Neural cell (in vitro differentiated cells): ENCODE measurements at regions not wholly inside any gene's neighbourhood (a gene's known extent, or its start where the extent isn't known, plus 50 kb on each side); places are given as distances from the start of the nearest gene placed in this dataset.

Source experiments
- H2AFZ ChIP-seq: fragments of 200-600, 300-800 bp; sonication (generic), shearing (Covaris generic); 2 replicates; pipeline ENCODE4 v1.6.0; 2014; ENCODE audit warnings: low read depth, mild to moderate bottlenecking, antibody characterized with exemption, low read length, moderate library complexity
- H3F3A ChIP-seq: fragments of 200-600 bp; shearing (Covaris generic); 2 replicates; pipeline ENCODE4 v1.6.1; 2016; ENCODE audit warnings: mild to moderate bottlenecking, moderate library complexity, mixed read lengths, antibody characterized with exemption, low read length; ENCODE audit not compliant: insufficient read depth, poor library complexity, severe bottlenecking
- H3K27ac ChIP-seq: fragments of 200-600, 300-800 bp; sonication (generic), shearing (Covaris generic); 2 replicates; pipeline ENCODE4 v1.5.1; 2014; ENCODE audit warnings: mild to moderate bottlenecking, low read length, moderate library complexity
- H3K27me3 ChIP-seq: fragments of 300-800, 200-600 bp; sonication (generic), shearing (Covaris generic); 2 replicates; pipeline ENCODE4 v1.6.0; 2014; ENCODE audit warnings: mild to moderate bottlenecking, low read depth, low read length, moderate library complexity; ENCODE audit not compliant: insufficient read depth
- H3K36me3 ChIP-seq: fragments of 300-800, 200-600 bp; sonication (generic), shearing (Covaris generic); 2 replicates; pipeline ENCODE4 v1.5.1; 2014; ENCODE audit warnings: mild to moderate bottlenecking, antibody characterized with exemption, low read length, moderate library complexity; ENCODE audit not compliant: insufficient read depth
- H3K4me2 ChIP-seq: fragments of 300-800, 200-600 bp; sonication (generic), shearing (Covaris generic); 2 replicates; pipeline ENCODE4 v1.6.0; 2014; ENCODE audit warnings: mild to moderate bottlenecking, low read length
- H3K4me3 ChIP-seq: fragments of 300-800, 200-600 bp; sonication (generic), shearing (Covaris generic); 2 replicates; pipeline ENCODE4 v1.5.1; 2014; ENCODE audit warnings: mild to moderate bottlenecking, low read length, moderate library complexity
- H3K79me2 ChIP-seq: fragments of 200-600 bp; shearing (Covaris generic); replicated peaks from 2 replicates; pipeline ENCODE4 v1.6.0; 2014; ENCODE audit warnings: mild to moderate bottlenecking, low read length, moderate library complexity; ENCODE audit not compliant: insufficient read depth
- H3K9ac ChIP-seq: fragments of 300-800, 200-600 bp; sonication (generic), shearing (Covaris generic); 2 replicates; pipeline ENCODE4 v1.6.1; 2016; ENCODE audit warnings: mild to moderate bottlenecking, low read length, mixed read lengths
- H3K9me2 ChIP-seq: fragments of 200-600 bp; shearing (Covaris generic); 2 replicates; pipeline ENCODE4 v1.6.1; 2016; ENCODE audit warnings: mild to moderate bottlenecking, low read length, mixed read lengths; ENCODE audit not compliant: insufficient read depth
- H3K9me3 ChIP-seq: fragments of 200-600, 300-800 bp; sonication (generic), shearing (Covaris generic); 2 replicates; pipeline ENCODE4 v1.6.1; 2016; ENCODE audit warnings: mild to moderate bottlenecking, mixed run types, low read length, moderate library complexity, mixed read lengths
- H4K20me1 ChIP-seq: fragments of 200-600 bp; shearing (Covaris generic); 2 replicates; pipeline ENCODE4 v1.6.1; 2016; ENCODE audit warnings: mild to moderate bottlenecking, mixed run types; ENCODE audit not compliant: insufficient read depth
- EP300 ChIP-seq: fragments of 450-650 bp; conservative IDR thresholded peaks from 2 replicates; pipeline ENCODE4 v1.6.1; 2014; ENCODE audit warnings: antibody characterized with exemption, mild to moderate bottlenecking, moderate library complexity; ENCODE audit not compliant: poor library complexity, severe bottlenecking
- EZH2 ChIP-seq: fragments of 200-600, 300-800 bp; shearing (Covaris generic), sonication (generic); IDR thresholded peaks from 2 replicates; pipeline ENCODE4 v1.6.1; 2014; ENCODE audit warnings: antibody characterized with exemption, low read length, borderline replicate concordance, mild to moderate bottlenecking; ENCODE audit not compliant: insufficient read depth, poor library complexity, severe bottlenecking
- MXI1 ChIP-seq: fragments of 450-650 bp; conservative IDR thresholded peaks from 2 replicates; pipeline ENCODE4 v1.6.1; 2014; ENCODE audit warnings: antibody characterized with exemption, mild to moderate bottlenecking; ENCODE audit not compliant: poor library complexity, severe bottlenecking
- POLR2AphosphoS5 ChIP-seq: IDR thresholded peaks from 2 replicates; pipeline ENCODE4 v1.6.1; 2012
- RAD21 ChIP-seq: fragments of 450-650 bp; conservative IDR thresholded peaks from 2 replicates; pipeline ENCODE4 v1.6.1; 2014; ENCODE audit warnings: antibody characterized with exemption, mild to moderate bottlenecking, moderate library complexity
- SMC3 ChIP-seq: fragments of 450-650 bp; conservative IDR thresholded peaks from 2 replicates; pipeline ENCODE4 v1.6.1; 2014; ENCODE audit warnings: antibody characterized with exemption, mild to moderate bottlenecking, moderate library complexity; ENCODE audit not compliant: poor library complexity
- TAF1 ChIP-seq: IDR thresholded peaks from 2 replicates; pipeline ENCODE4 v1.6.1; 2012; ENCODE audit warnings: low read depth
- TF ChIP-seq, protein P1 (sequence below): IDR thresholded peaks from 2 replicates; pipeline ENCODE4 v1.6.1; 2012; ENCODE audit warnings: borderline replicate concordance
- TF ChIP-seq, protein P2 (sequence below): fragments of 450-650 bp; IDR thresholded peaks from 2 replicates; pipeline ENCODE4 v1.5.1; 2014; ENCODE audit warnings: antibody characterized with exemption, mild to moderate bottlenecking, moderate library complexity; ENCODE audit not compliant: poor library complexity, severe bottlenecking

DNA sequence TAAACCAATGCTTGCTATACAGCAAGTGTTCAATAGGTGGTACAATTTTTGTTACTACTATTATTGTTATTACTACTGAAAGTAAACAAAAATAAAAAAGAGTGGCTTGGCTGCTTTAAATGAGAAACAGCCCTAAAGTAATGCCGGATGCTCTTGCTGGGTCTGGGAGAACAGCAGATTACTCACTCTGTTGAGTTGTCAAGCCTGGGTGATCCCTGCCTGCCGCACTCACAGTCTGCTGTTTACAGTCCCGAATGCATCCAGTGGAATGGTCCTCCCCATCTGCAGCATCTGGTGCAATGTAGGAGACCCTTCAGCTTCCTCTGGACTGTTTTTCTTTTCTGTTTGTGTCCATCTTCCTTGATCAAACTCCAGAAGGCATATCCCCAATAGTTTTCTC is 102.7 kb upstream of the IVNS1ABP start:
- no peaks in the 10 kb centered on the region for H3K79me2 ChIP-seq
- H3K27me3 ChIP-seq, result no peaks in the 10 kb centered on the region
- no peak for TF ChIP-seq EP300
- no peak for TF ChIP-seq RAD21
- no peak for TF ChIP-seq MXI1
- TF ChIP-seq TAF1, result no peak
- no peak for TF ChIP-seq EZH2
- no peak for TF ChIP-seq POLR2AphosphoS5
- TF ChIP-seq, protein P1, sequence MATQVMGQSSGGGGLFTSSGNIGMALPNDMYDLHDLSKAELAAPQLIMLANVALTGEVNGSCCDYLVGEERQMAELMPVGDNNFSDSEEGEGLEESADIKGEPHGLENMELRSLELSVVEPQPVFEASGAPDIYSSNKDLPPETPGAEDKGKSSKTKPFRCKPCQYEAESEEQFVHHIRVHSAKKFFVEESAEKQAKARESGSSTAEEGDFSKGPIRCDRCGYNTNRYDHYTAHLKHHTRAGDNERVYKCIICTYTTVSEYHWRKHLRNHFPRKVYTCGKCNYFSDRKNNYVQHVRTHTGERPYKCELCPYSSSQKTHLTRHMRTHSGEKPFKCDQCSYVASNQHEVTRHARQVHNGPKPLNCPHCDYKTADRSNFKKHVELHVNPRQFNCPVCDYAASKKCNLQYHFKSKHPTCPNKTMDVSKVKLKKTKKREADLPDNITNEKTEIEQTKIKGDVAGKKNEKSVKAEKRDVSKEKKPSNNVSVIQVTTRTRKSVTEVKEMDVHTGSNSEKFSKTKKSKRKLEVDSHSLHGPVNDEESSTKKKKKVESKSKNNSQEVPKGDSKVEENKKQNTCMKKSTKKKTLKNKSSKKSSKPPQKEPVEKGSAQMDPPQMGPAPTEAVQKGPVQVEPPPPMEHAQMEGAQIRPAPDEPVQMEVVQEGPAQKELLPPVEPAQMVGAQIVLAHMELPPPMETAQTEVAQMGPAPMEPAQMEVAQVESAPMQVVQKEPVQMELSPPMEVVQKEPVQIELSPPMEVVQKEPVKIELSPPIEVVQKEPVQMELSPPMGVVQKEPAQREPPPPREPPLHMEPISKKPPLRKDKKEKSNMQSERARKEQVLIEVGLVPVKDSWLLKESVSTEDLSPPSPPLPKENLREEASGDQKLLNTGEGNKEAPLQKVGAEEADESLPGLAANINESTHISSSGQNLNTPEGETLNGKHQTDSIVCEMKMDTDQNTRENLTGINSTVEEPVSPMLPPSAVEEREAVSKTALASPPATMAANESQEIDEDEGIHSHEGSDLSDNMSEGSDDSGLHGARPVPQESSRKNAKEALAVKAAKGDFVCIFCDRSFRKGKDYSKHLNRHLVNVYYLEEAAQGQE, result no peak
- TF ChIP-seq, protein P2, sequence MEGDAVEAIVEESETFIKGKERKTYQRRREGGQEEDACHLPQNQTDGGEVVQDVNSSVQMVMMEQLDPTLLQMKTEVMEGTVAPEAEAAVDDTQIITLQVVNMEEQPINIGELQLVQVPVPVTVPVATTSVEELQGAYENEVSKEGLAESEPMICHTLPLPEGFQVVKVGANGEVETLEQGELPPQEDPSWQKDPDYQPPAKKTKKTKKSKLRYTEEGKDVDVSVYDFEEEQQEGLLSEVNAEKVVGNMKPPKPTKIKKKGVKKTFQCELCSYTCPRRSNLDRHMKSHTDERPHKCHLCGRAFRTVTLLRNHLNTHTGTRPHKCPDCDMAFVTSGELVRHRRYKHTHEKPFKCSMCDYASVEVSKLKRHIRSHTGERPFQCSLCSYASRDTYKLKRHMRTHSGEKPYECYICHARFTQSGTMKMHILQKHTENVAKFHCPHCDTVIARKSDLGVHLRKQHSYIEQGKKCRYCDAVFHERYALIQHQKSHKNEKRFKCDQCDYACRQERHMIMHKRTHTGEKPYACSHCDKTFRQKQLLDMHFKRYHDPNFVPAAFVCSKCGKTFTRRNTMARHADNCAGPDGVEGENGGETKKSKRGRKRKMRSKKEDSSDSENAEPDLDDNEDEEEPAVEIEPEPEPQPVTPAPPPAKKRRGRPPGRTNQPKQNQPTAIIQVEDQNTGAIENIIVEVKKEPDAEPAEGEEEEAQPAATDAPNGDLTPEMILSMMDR, result no peak
- no peak for TF ChIP-seq SMC3
- no peaks in the 10 kb centered on the region for H3K9me2 ChIP-seq
- H3K4me3 ChIP-seq, result no peak overlapping the region
- no peak overlapping the region for H3K27ac ChIP-seq
- H3K4me2 ChIP-seq, result no peak overlapping the region
- H3K9me3 ChIP-seq, result no peaks in the 10 kb centered on the region
- no peaks in the 10 kb centered on the region for H3K36me3 ChIP-seq
- H3K9ac ChIP-seq, result no peak overlapping the region
- no peaks in the 10 kb centered on the region for H3F3A ChIP-seq
- H2AFZ ChIP-seq, result no peak overlapping the region
- H4K20me1 ChIP-seq, result no peaks in the 10 kb centered on the region

DNA sequence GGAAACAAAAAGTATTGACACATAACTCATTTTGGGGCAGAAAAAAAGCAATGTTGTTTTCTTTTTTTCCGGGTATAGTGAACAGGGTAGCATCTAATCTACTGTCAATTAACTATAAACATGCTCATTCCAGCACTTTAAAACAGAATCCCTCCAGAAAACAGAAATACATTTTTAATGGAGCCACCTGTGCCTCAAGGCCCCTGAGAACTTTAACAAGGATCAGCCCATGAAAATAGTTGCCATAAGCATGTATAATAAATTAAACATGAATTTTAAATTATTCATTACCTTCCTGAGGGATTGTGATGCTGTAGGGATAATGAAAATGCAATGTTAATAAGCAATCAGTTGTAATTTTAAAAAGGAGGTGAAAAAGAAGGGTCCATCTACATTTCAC is 101.4 kb upstream of the IVNS1ABP start:
- Histone ChIP-seq H4K20me1 (no peaks in the 10 kb centered on the region), H3K9me3 (no peaks in the 10 kb centered on the region), H3F3A (no peaks in the 10 kb centered on the region), H2AFZ (no peak overlapping the region), H3K27me3 (no peaks in the 10 kb centered on the region), H3K79me2 (no peaks in the 10 kb centered on the region), H3K9me2 (no peaks in the 10 kb centered on the region), H3K9ac (no peak overlapping the region), H3K4me3 (no peak overlapping the region), H3K27ac (no peak overlapping the region), H3K36me3 (no peaks in the 10 kb centered on the region), H3K4me2 (no peak overlapping the region)
- TF ChIP-seq, protein P1, result no peak
- no peak for TF ChIP-seq MXI1
- no peak for TF ChIP-seq EP300
- TF ChIP-seq SMC3, result no peak
- TF ChIP-seq EZH2, result no peak
- TF ChIP-seq, protein P2, result no peak
- TF ChIP-seq TAF1, result no peak
- no peak for TF ChIP-seq POLR2AphosphoS5
- TF ChIP-seq RAD21, result no peak
